ENCODE measurements at regions not wholly inside any gene's neighbourhood (a gene's known extent, or its start where the extent isn't known, plus 50 kb on each side); places are given as distances from the start of the nearest gene placed in this dataset.
A peak's percentile ranks its signal among the peaks of the same experiment; 100 is the strongest.
"Not testable (repeated sequence)": the region's sequence is repeated elsewhere in the genome, so short reads cannot be mapped to it uniquely, and the experiment has no call there.

DNA sequence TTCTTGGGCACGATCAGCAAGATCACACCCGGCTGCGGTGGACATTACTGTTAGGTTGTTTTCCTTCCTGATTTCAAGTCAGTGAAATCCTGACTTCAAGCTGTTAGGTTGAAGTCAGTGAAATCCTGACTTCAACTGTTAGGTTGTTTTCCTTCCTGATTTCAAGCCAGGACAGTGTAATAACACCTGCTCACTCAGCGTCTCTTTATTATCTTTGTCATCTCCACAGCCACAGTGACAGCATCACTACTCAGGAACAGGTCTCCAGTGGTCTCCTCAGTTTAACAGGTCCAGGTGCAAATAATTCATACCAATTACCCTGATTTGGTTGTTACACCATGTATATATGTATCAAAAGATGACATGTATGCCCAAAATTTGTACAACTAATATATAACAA lies 208.1 kb upstream of the REG3G start:
- no peak overlapping the region for H3K4me3 ChIP-seq
- no peaks in the 10 kb centered on the region for H3K36me3 ChIP-seq
- H3K9me3 ChIP-seq: no peaks in the 10 kb centered on the region
- H3K27me3 ChIP-seq: no peaks in the 10 kb centered on the region
- no peak for DNase-seq (ENCODE audit: low spot score in 2 of 2)
- H3K27ac ChIP-seq: no peak overlapping the region
- TF ChIP-seq CTCF (IDR thresholded peaks at IDR 0.05): no peak
- intact Hi-C loops (cut with DNase I): no loop called here
- no peaks in the 10 kb centered on the region for H3K4me1 ChIP-seq

DNA sequence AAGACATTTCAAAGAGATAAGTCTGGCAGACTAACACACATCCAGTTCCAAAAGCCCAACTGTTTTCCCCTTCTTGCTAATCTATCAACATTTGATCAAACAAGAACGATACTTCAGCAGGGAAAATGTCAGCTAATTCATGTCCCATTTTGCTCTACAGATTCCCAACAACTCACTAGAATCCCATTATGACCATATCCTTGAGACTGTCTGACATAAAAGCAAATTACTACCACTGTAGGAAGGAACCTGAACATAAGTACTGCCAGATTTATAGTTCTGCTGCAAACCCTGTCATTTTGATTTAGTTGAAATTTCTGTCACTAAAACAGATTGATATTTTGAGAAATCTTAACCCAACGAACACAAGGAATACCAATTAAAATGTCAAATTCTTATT lies 193.0 kb upstream of the REG3G start:
- DNase-seq (ENCODE audit: low spot score in 2 of 2): no peak
- intact Hi-C loops (cut with DNase I): no loop called here
- Histone ChIP-seq H3K4me1 (no peaks in the 10 kb centered on the region), H3K36me3 (no peaks in the 10 kb centered on the region), H3K27ac (no peak overlapping the region), H3K9me3 (no peaks in the 10 kb centered on the region), H3K27me3 (no peaks in the 10 kb centered on the region), H3K4me3 (no peak overlapping the region)
- no peak for TF ChIP-seq CTCF (IDR thresholded peaks at IDR 0.05)

DNA sequence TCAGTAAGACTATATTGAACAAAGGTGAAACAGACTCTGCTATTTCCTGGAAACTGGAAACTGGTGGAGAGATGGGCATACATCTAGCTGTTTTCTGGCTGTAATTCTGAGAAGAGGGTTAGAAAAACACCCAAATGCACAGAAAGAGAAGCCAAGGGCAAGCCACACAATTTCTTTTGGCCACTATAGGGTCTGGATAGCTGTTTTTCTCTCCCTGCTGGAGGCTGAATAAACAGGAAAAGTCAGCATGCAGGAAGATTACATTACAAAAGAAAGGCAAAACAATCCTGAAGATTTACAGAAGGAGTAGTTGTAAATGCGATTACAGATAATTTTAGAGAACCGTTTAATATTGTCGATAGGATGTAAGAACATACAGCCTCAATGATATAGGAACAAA lies 186.2 kb upstream of the REG3G start:
- no peak for TF ChIP-seq CTCF (IDR thresholded peaks at IDR 0.05)
- Histone ChIP-seq H3K9me3 (no peaks in the 10 kb centered on the region), H3K27me3 (no peaks in the 10 kb centered on the region), H3K4me3 (no peak overlapping the region), H3K4me1 (no peaks in the 10 kb centered on the region), H3K36me3 (no peaks in the 10 kb centered on the region), H3K27ac (no peak overlapping the region)
- DNase-seq (ENCODE audit: low spot score in 2 of 2): no peak
- intact Hi-C loops (cut with DNase I): no loop called here

DNA sequence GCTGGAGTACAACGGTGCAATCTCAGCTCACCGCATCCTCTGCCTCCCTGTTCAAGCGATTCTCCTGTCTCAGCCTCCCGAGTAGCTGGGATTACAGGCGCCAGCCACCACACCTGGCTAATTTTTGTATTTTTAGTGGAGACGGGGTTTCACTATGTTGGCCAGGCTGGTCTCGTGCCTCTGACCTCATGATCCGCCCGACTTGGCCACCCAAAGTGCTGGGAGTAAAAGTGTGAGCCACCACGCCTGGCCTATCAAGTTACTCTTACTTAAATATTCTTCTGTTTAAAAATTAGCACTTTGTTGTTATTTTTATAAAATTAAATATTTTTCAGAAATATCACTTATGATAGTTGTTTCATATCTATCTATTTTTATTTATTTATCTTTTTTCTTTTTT lies 185.2 kb upstream of the REG3G start:
- H3K36me3 ChIP-seq; intact Hi-C loops (cut with DNase I): not testable (repeated sequence)

DNA sequence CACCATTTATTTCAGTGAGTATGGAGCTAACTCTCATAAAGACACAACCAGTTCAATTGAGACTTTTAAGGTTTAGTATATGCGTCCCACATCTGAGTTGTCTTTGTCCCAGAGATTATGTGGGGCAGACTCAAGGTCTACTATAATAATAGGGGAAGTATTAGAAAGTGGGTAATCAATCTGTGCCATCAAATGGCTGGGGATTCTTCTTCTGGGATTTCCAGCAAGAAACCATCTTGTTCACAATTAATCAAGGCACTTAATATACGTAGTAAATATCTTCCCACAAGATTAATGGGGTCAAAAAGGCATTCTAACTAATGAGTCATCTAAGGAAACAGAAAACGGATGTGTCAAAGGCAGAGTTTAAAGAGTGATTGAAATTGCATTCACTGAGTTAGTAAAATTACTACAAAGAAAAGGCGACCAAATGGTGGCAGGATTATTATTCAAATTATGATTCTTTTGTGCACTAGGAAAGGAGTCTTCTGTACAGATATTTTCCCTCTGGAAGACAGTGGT lies 179.8 kb upstream of the REG3G start:
- DNase-seq (ENCODE audit: low spot score in 2 of 2): no peak
- no peaks in the 10 kb centered on the region for H3K4me1 ChIP-seq

More for the DNA sequence above, 185.2 kb upstream of the REG3G start:
- not testable (repeated sequence) for H3K27ac ChIP-seq; H3K27me3 ChIP-seq; H3K4me3 ChIP-seq; H3K4me1 ChIP-seq; DNase-seq (ENCODE audit: low spot score in 2 of 2); H3K9me3 ChIP-seq

DNA sequence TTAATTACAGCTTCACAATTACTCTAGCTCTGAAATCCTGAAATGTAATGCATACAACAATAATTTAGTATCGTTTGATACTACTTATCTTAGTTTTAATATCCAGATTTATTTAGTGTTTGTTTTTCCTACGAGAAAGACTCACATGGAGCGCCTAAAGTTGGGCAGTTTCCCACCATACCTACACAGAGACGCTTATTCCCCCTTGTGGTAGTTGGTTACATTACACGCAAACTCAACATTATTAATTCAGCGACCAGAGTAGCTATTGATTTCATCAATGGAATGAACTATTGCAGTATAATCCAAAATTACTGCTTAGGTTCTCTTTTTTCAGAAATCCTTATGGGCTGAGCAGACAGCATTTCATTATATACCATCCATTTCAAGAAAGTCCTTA lies 164.0 kb upstream of the REG3G start:
- Histone ChIP-seq H3K27me3 (no peaks in the 10 kb centered on the region), H3K27ac (no peak overlapping the region), H3K36me3 (no peaks in the 10 kb centered on the region), H3K4me3 (no peak overlapping the region), H3K9me3 (no peaks in the 10 kb centered on the region), H3K4me1 (no peaks in the 10 kb centered on the region)
- intact Hi-C loops (cut with DNase I): no loop called here
- TF ChIP-seq CTCF (IDR thresholded peaks at IDR 0.05): peak in 1 of 3 experiments; percentile 33
- no peak for DNase-seq (ENCODE audit: low spot score in 2 of 2)

More for the DNA sequence above, 179.8 kb upstream of the REG3G start:
- no peaks in the 10 kb centered on the region for H3K27me3 ChIP-seq
- intact Hi-C loops (cut with DNase I): no loop called here
- no peak overlapping the region for H3K27ac ChIP-seq
- no peak overlapping the region for H3K4me3 ChIP-seq
- no peaks in the 10 kb centered on the region for H3K9me3 ChIP-seq
- no peak for TF ChIP-seq CTCF (IDR thresholded peaks at IDR 0.05)
- H3K36me3 ChIP-seq: no peaks in the 10 kb centered on the region
